ENCODE measurements at regions not wholly inside any gene's neighbourhood (a gene's known extent, or its start where the extent isn't known, plus 50 kb on each side); places are given as distances from the start of the nearest gene placed in this dataset.
A peak's percentile ranks its signal among the peaks of the same experiment; 100 is the strongest.

- Histone ChIP-seq H3K27me3 (ENCODE audit: control insufficient read depth in 2 of 2, insufficient read depth in 2 of 2, low read length in 2 of 2) (no peaks in the 10 kb centered on the region), H3K9me3 (ENCODE audit: control insufficient read depth in 2 of 2, low read length in 2 of 2) (no peaks in the 10 kb centered on the region), H3K36me3 (ENCODE audit: control insufficient read depth in 2 of 2, insufficient read depth in 2 of 2, low read length in 2 of 2) (no peaks in the 10 kb centered on the region), H3K9ac (ENCODE audit: low read depth in 1 of 2, low read length in 2 of 2) (no peak overlapping the region), H3K4me1 (ENCODE audit: control insufficient read depth in 2 of 2, insufficient read depth in 2 of 2, low read length in 2 of 2) (no peaks in the 10 kb centered on the region), H3K27ac (ENCODE audit: low read depth in 2 of 2, low read length in 2 of 2) (peak overlapping the region in 1 of 2 donors; percentile 49), H3K4me3 (ENCODE audit: low read length in 2 of 2) (no peak overlapping the region)
Observed at GRCh38 chr2:66689456-66690051, 254.6 kb downstream of the MEIS1 start.

DNA sequence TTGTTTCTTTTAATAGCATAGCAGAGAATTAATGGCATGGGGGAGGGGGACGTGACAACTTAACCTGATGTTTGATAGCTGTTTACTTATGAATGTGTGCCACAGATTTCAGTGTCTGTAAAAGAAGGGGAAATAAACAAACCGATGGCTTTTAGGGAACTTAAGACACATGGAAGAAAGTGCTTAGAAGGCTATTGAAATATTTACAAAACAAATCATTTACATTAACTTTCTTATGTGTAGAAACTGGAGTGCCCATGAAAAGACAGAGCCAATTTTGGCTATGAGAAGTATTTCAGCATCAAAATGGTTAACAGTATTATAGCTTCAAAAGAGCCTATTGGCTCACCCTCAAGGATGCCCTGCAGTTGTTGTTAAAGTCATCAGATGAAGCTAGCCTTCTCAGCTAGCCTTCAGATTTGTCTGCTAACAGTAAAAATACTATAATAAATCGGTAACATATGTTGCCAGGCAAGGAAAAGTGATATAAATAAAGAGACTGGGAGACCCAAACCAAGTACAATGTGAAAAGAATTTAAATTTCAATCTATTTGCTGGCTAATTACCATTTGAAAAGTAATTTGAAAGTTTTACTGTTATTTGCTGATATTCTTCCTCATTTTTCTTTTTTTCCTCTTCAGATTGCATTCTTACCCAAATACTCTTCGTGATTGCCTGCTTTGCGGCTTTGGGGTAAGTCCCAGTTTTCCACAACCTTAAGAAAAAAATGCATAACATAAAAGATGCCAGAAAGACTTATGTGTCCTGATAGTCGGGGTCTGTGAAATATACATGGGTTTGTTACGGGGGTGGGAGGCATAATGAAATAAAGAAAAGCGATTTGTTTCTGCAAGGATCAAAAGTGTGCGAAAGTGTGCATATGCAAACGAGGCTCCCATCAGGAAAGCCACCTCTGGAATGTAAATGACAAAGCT, 256.4 kb downstream of the MEIS1 start:
- Histone ChIP-seq H3K36me3 (ENCODE audit: control insufficient read depth in 2 of 2, insufficient read depth in 2 of 2, low read length in 2 of 2) (no peaks in the 10 kb centered on the region), H3K9me3 (ENCODE audit: control insufficient read depth in 2 of 2, low read length in 2 of 2) (no peaks in the 10 kb centered on the region), H3K9ac (ENCODE audit: low read depth in 1 of 2, low read length in 2 of 2) (no peak overlapping the region), H3K4me1 (ENCODE audit: control insufficient read depth in 2 of 2, insufficient read depth in 2 of 2, low read length in 2 of 2) (no peaks in the 10 kb centered on the region), H3K4me3 (ENCODE audit: low read length in 2 of 2) (peak overlapping the region in 1 of 2 donors; percentile 50), H3K27ac (ENCODE audit: low read depth in 2 of 2, low read length in 2 of 2) (no peak overlapping the region), H3K27me3 (ENCODE audit: control insufficient read depth in 2 of 2, insufficient read depth in 2 of 2, low read length in 2 of 2) (no peaks in the 10 kb centered on the region)

- H3K36me3 ChIP-seq (ENCODE audit: control insufficient read depth in 2 of 2, insufficient read depth in 2 of 2, low read length in 2 of 2): no peaks in the 10 kb centered on the region
- peak overlapping the region in 1 of 2 donors; percentile 50 for H3K4me3 ChIP-seq (ENCODE audit: low read length in 2 of 2)
- no peak overlapping the region for H3K9ac ChIP-seq (ENCODE audit: low read depth in 1 of 2, low read length in 2 of 2)
- no peak overlapping the region for H3K27ac ChIP-seq (ENCODE audit: low read depth in 2 of 2, low read length in 2 of 2)
- no peaks in the 10 kb centered on the region for H3K9me3 ChIP-seq (ENCODE audit: control insufficient read depth in 2 of 2, low read length in 2 of 2)
- H3K4me1 ChIP-seq (ENCODE audit: control insufficient read depth in 2 of 2, insufficient read depth in 2 of 2, low read length in 2 of 2): no peaks in the 10 kb centered on the region
- H3K27me3 ChIP-seq (ENCODE audit: control insufficient read depth in 2 of 2, insufficient read depth in 2 of 2, low read length in 2 of 2): no peaks in the 10 kb centered on the region
Observed at GRCh38 chr2:66692521-66693054, 257.7 kb downstream of the MEIS1 start.

DNA sequence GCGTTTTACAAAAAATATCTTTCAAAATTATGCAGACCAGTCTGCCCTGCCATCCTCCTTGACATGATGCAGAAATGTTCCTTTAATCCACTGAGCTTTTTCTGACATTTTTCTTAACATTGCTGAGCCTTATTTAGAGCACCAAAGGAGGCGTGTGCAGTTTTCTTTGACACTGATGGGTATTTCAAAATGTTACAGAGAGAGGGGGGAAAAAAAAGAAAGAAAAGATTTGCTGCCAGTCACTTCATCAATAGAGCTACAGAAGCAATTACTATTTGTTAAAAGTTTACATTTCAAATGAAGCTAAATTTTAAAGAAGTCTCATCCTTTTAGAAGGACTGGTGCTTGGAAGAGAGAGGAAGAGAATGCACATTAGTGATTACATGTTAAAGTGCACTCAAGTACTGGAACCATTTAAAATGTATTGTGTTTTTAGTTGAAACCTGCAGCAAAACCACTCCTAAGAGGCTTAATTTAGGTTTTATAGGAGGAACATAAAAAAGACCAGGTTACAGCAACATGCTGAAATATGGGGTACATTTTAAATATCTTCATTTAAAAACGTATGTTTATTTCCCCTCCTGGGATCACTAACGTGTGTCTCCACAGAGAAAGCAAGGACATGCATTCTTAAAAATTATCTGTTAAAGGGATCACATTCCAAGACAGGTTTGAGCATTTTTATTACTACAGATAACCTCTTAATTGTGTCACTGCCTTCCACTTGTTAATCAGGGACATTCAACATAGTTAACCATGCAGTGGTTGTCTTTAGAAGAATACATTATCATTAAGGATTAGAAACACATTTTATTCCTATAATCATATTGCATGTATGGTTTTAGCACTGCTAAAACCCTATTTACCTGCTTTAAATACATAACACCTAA, 258.4 kb downstream of the MEIS1 start:
- Histone ChIP-seq H3K27ac (ENCODE audit: low read depth in 2 of 2, low read length in 2 of 2) (no peak overlapping the region), H3K9me3 (ENCODE audit: control insufficient read depth in 2 of 2, low read length in 2 of 2) (no peaks in the 10 kb centered on the region), H3K36me3 (ENCODE audit: control insufficient read depth in 2 of 2, insufficient read depth in 2 of 2, low read length in 2 of 2) (no peaks in the 10 kb centered on the region), H3K4me1 (ENCODE audit: control insufficient read depth in 2 of 2, insufficient read depth in 2 of 2, low read length in 2 of 2) (no peaks in the 10 kb centered on the region), H3K27me3 (ENCODE audit: control insufficient read depth in 2 of 2, insufficient read depth in 2 of 2, low read length in 2 of 2) (no peaks in the 10 kb centered on the region), H3K9ac (ENCODE audit: low read depth in 1 of 2, low read length in 2 of 2) (no peak overlapping the region), H3K4me3 (ENCODE audit: low read length in 2 of 2) (peak overlapping the region in 1 of 2 donors; percentile 8)

GRCh38 chr2:66694087-66694860, 259.3 kb downstream of the MEIS1 start:
- H3K27ac ChIP-seq (ENCODE audit: low read depth in 2 of 2, low read length in 2 of 2): no peak overlapping the region

GRCh38 chr2:66695226-66695735, 260.4 kb downstream of the MEIS1 start:
- Histone ChIP-seq H3K27ac (ENCODE audit: low read depth in 2 of 2, low read length in 2 of 2) (no peak overlapping the region), H3K27me3 (ENCODE audit: control insufficient read depth in 2 of 2, insufficient read depth in 2 of 2, low read length in 2 of 2) (no peaks in the 10 kb centered on the region), H3K4me3 (ENCODE audit: low read length in 2 of 2) (no peak overlapping the region), H3K9ac (ENCODE audit: low read depth in 1 of 2, low read length in 2 of 2) (no peak overlapping the region), H3K9me3 (ENCODE audit: control insufficient read depth in 2 of 2, low read length in 2 of 2) (no peaks in the 10 kb centered on the region), H3K4me1 (ENCODE audit: control insufficient read depth in 2 of 2, insufficient read depth in 2 of 2, low read length in 2 of 2) (peaks cover 0 to 4% of the 10 kb centered on the region in 2 donors), H3K36me3 (ENCODE audit: control insufficient read depth in 2 of 2, insufficient read depth in 2 of 2, low read length in 2 of 2) (no peaks in the 10 kb centered on the region)

More at GRCh38 chr2:66694087-66694860, 259.3 kb downstream of the MEIS1 start:
- Histone ChIP-seq H3K36me3 (ENCODE audit: control insufficient read depth in 2 of 2, insufficient read depth in 2 of 2, low read length in 2 of 2) (no peaks in the 10 kb centered on the region), H3K4me3 (ENCODE audit: low read length in 2 of 2) (no peak overlapping the region), H3K9me3 (ENCODE audit: control insufficient read depth in 2 of 2, low read length in 2 of 2) (no peaks in the 10 kb centered on the region), H3K9ac (ENCODE audit: low read depth in 1 of 2, low read length in 2 of 2) (no peak overlapping the region), H3K27me3 (ENCODE audit: control insufficient read depth in 2 of 2, insufficient read depth in 2 of 2, low read length in 2 of 2) (no peaks in the 10 kb centered on the region), H3K4me1 (ENCODE audit: control insufficient read depth in 2 of 2, insufficient read depth in 2 of 2, low read length in 2 of 2) (no peaks in the 10 kb centered on the region)

DNA sequence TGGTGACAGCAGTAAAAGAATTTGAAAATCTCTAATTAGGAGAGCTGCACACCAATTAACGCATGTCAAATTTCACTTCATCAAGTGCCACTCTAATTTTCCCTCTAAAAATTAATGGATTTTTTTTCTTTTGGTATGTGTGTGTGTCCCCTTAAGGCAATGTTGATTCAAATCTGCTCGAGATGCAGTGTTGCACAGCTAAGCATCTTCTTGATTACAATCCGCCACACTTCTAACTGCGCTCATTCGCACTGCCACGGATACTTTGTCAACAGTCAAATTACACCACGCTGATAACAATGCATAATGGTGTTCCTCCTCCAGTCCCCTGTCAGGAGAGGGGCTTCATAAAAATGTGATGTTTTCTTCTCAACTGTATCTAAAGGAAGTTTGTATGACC, 261.4 kb downstream of the MEIS1 start:
- Histone ChIP-seq H3K9ac (ENCODE audit: low read depth in 1 of 2, low read length in 2 of 2) (no peak overlapping the region), H3K4me1 (ENCODE audit: control insufficient read depth in 2 of 2, insufficient read depth in 2 of 2, low read length in 2 of 2) (peaks cover 0 to 5% of the 10 kb centered on the region in 2 donors), H3K9me3 (ENCODE audit: control insufficient read depth in 2 of 2, low read length in 2 of 2) (no peaks in the 10 kb centered on the region), H3K27ac (ENCODE audit: low read depth in 2 of 2, low read length in 2 of 2) (no peak overlapping the region), H3K36me3 (ENCODE audit: control insufficient read depth in 2 of 2, insufficient read depth in 2 of 2, low read length in 2 of 2) (no peaks in the 10 kb centered on the region), H3K4me3 (ENCODE audit: low read length in 2 of 2) (no peak overlapping the region), H3K27me3 (ENCODE audit: control insufficient read depth in 2 of 2, insufficient read depth in 2 of 2, low read length in 2 of 2) (no peaks in the 10 kb centered on the region)

DNA sequence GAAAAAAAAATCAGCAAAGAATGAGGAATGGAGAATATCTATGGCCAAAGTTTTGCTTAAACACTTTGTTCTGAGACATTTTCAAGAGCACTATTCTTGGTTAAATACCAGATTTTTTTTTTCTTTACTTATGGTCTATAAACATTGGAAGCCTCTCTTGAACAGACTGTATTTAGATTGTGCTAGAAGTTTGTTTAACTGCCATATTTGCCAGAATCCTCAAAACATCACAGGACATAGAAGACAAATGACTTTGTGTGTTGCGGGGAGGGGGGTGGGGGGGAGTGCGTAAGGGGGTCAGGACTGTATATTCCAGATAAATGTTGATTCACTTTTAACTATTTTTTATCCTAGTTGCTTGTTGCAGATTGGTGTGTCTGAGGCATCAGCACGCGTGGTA, 262.0 kb downstream of the MEIS1 start:
- H3K27me3 ChIP-seq (ENCODE audit: control insufficient read depth in 2 of 2, insufficient read depth in 2 of 2, low read length in 2 of 2): no peaks in the 10 kb centered on the region
- no peak overlapping the region for H3K4me3 ChIP-seq (ENCODE audit: low read length in 2 of 2)
- peaks cover 0 to 5% of the 10 kb centered on the region in 2 donors for H3K4me1 ChIP-seq (ENCODE audit: control insufficient read depth in 2 of 2, insufficient read depth in 2 of 2, low read length in 2 of 2)
- H3K9ac ChIP-seq (ENCODE audit: low read depth in 1 of 2, low read length in 2 of 2): no peak overlapping the region
- H3K27ac ChIP-seq (ENCODE audit: low read depth in 2 of 2, low read length in 2 of 2): no peak overlapping the region
- H3K36me3 ChIP-seq (ENCODE audit: control insufficient read depth in 2 of 2, insufficient read depth in 2 of 2, low read length in 2 of 2): no peaks in the 10 kb centered on the region
- H3K9me3 ChIP-seq (ENCODE audit: control insufficient read depth in 2 of 2, low read length in 2 of 2): no peaks in the 10 kb centered on the region

GRCh38 chr2:66697366-66697765, 262.4 kb downstream of the MEIS1 start:
- no peak overlapping the region for H3K9ac ChIP-seq (ENCODE audit: low read depth in 1 of 2, low read length in 2 of 2)
- no peaks in the 10 kb centered on the region for H3K36me3 ChIP-seq (ENCODE audit: control insufficient read depth in 2 of 2, insufficient read depth in 2 of 2, low read length in 2 of 2)
- no peak overlapping the region for H3K4me3 ChIP-seq (ENCODE audit: low read length in 2 of 2)
- H3K27ac ChIP-seq (ENCODE audit: low read depth in 2 of 2, low read length in 2 of 2): no peak overlapping the region
- no peaks in the 10 kb centered on the region for H3K27me3 ChIP-seq (ENCODE audit: control insufficient read depth in 2 of 2, insufficient read depth in 2 of 2, low read length in 2 of 2)
- no peaks in the 10 kb centered on the region for H3K9me3 ChIP-seq (ENCODE audit: control insufficient read depth in 2 of 2, low read length in 2 of 2)
- peaks cover 0 to 5% of the 10 kb centered on the region in 2 donors for H3K4me1 ChIP-seq (ENCODE audit: control insufficient read depth in 2 of 2, insufficient read depth in 2 of 2, low read length in 2 of 2)

Data from mucosa of rectum (tissue), 2 donors.